ENCODE measurements at regions not wholly inside any gene's neighbourhood (a gene's known extent, or its start where the extent isn't known, plus 50 kb on each side); places are given as distances from the start of the nearest gene placed in this dataset.
"Not testable (repeated sequence)": the region's sequence is repeated elsewhere in the genome, so short reads cannot be mapped to it uniquely, and the experiment has no call there.

GRCh38 chr20:55540486-55540885 is 464.8 kb downstream of the CBLN4 start:
- Histone ChIP-seq H3K27me3 (ENCODE audit: control insufficient read depth in 1 of 2, insufficient read depth in 2 of 2, low read length in 2 of 2) (no peaks in the 10 kb centered on the region), H3K9me3 (ENCODE audit: control insufficient read depth in 2 of 2, insufficient read depth in 1 of 2, low read depth in 1 of 2, low read length in 1 of 2) (no peaks in the 10 kb centered on the region), H3K36me3 (ENCODE audit: control insufficient read depth in 2 of 2, insufficient read depth in 2 of 2, low read length in 1 of 2) (no peaks in the 10 kb centered on the region), H3K4me3 (ENCODE audit: low read depth in 1 of 2, low read length in 2 of 2) (no peak overlapping the region), H3K4me1 (ENCODE audit: control insufficient read depth in 2 of 2, insufficient read depth in 2 of 2, low read length in 1 of 2) (no peaks in the 10 kb centered on the region), H3K27ac (ENCODE audit: low read depth in 2 of 2, low read length in 1 of 2) (no peak overlapping the region)
- 43 to 45% methylated on average over 3 of the region's 3 CpGs for WGBS, 2 donors

- no peak overlapping the region for H3K27ac ChIP-seq (ENCODE audit: low read depth in 2 of 2, low read length in 1 of 2)
- no peak overlapping the region for H3K4me3 ChIP-seq (ENCODE audit: low read depth in 1 of 2, low read length in 2 of 2)
- H3K27me3 ChIP-seq (ENCODE audit: control insufficient read depth in 1 of 2, insufficient read depth in 2 of 2, low read length in 2 of 2) = no peaks in the 10 kb centered on the region
- H3K9me3 ChIP-seq (ENCODE audit: control insufficient read depth in 2 of 2, insufficient read depth in 1 of 2, low read depth in 1 of 2, low read length in 1 of 2) = no peaks in the 10 kb centered on the region
- no peaks in the 10 kb centered on the region for H3K36me3 ChIP-seq (ENCODE audit: control insufficient read depth in 2 of 2, insufficient read depth in 2 of 2, low read length in 1 of 2)
- no peaks in the 10 kb centered on the region for H3K4me1 ChIP-seq (ENCODE audit: control insufficient read depth in 2 of 2, insufficient read depth in 2 of 2, low read length in 1 of 2)
- WGBS, 2 donors = 81 to 93% methylated on average over 1 of the region's 1 CpG
Observed at GRCh38 chr20:55540013-55540412, 465.3 kb downstream of the CBLN4 start.

GRCh38 chr20:55538261-55538908 is 466.9 kb downstream of the CBLN4 start:
- H3K4me1 ChIP-seq (ENCODE audit: control insufficient read depth in 2 of 2, insufficient read depth in 2 of 2, low read length in 1 of 2) = no peaks in the 10 kb centered on the region
- WGBS, 2 donors = 86 to 92% methylated on average over 1 of the region's 1 CpG

GRCh38 chr20:55535366-55535765 is 470.0 kb downstream of the CBLN4 start:
- Histone ChIP-seq H3K4me3 (ENCODE audit: low read depth in 1 of 2, low read length in 2 of 2) (no peak overlapping the region), H3K9me3 (ENCODE audit: control insufficient read depth in 2 of 2, insufficient read depth in 1 of 2, low read depth in 1 of 2, low read length in 1 of 2) (no peaks in the 10 kb centered on the region), H3K36me3 (ENCODE audit: control insufficient read depth in 2 of 2, insufficient read depth in 2 of 2, low read length in 1 of 2) (no peaks in the 10 kb centered on the region), H3K27ac (ENCODE audit: low read depth in 2 of 2, low read length in 1 of 2) (no peak overlapping the region), H3K27me3 (ENCODE audit: control insufficient read depth in 1 of 2, insufficient read depth in 2 of 2, low read length in 2 of 2) (no peaks in the 10 kb centered on the region), H3K4me1 (ENCODE audit: control insufficient read depth in 2 of 2, insufficient read depth in 2 of 2, low read length in 1 of 2) (no peaks in the 10 kb centered on the region)
- 73 to 74% methylated on average over 7 of the region's 7 CpGs for WGBS, 2 donors

More at GRCh38 chr20:55538261-55538908, 466.9 kb downstream of the CBLN4 start:
- Histone ChIP-seq H3K27ac (ENCODE audit: low read depth in 2 of 2, low read length in 1 of 2) (no peak overlapping the region), H3K4me3 (ENCODE audit: low read depth in 1 of 2, low read length in 2 of 2) (no peak overlapping the region), H3K9me3 (ENCODE audit: control insufficient read depth in 2 of 2, insufficient read depth in 1 of 2, low read depth in 1 of 2, low read length in 1 of 2) (no peaks in the 10 kb centered on the region), H3K27me3 (ENCODE audit: control insufficient read depth in 1 of 2, insufficient read depth in 2 of 2, low read length in 2 of 2) (no peaks in the 10 kb centered on the region), H3K36me3 (ENCODE audit: control insufficient read depth in 2 of 2, insufficient read depth in 2 of 2, low read length in 1 of 2) (no peaks in the 10 kb centered on the region)

GRCh38 chr20:55533632-55534031 is 471.7 kb downstream of the CBLN4 start:
- no peaks in the 10 kb centered on the region for H3K4me1 ChIP-seq (ENCODE audit: control insufficient read depth in 2 of 2, insufficient read depth in 2 of 2, low read length in 1 of 2)
- no peaks in the 10 kb centered on the region for H3K9me3 ChIP-seq (ENCODE audit: control insufficient read depth in 2 of 2, insufficient read depth in 1 of 2, low read depth in 1 of 2, low read length in 1 of 2)
- WGBS, 2 donors = 89% methylated on average over 3 of the region's 3 CpGs
- no peak overlapping the region for H3K27ac ChIP-seq (ENCODE audit: low read depth in 2 of 2, low read length in 1 of 2)
- H3K36me3 ChIP-seq (ENCODE audit: control insufficient read depth in 2 of 2, insufficient read depth in 2 of 2, low read length in 1 of 2) = no peaks in the 10 kb centered on the region
- no peak overlapping the region for H3K4me3 ChIP-seq (ENCODE audit: low read depth in 1 of 2, low read length in 2 of 2)
- no peaks in the 10 kb centered on the region for H3K27me3 ChIP-seq (ENCODE audit: control insufficient read depth in 1 of 2, insufficient read depth in 2 of 2, low read length in 2 of 2)

- no peak overlapping the region for H3K27ac ChIP-seq (ENCODE audit: low read depth in 2 of 2, low read length in 1 of 2)
- WGBS, 2 donors = 82 to 85% methylated on average over 3 of the region's 3 CpGs
- H3K4me1 ChIP-seq (ENCODE audit: control insufficient read depth in 2 of 2, insufficient read depth in 2 of 2, low read length in 1 of 2) = no peaks in the 10 kb centered on the region
- no peaks in the 10 kb centered on the region for H3K27me3 ChIP-seq (ENCODE audit: control insufficient read depth in 1 of 2, insufficient read depth in 2 of 2, low read length in 2 of 2)
- no peaks in the 10 kb centered on the region for H3K36me3 ChIP-seq (ENCODE audit: control insufficient read depth in 2 of 2, insufficient read depth in 2 of 2, low read length in 1 of 2)
- no peak overlapping the region for H3K4me3 ChIP-seq (ENCODE audit: low read depth in 1 of 2, low read length in 2 of 2)
- no peaks in the 10 kb centered on the region for H3K9me3 ChIP-seq (ENCODE audit: control insufficient read depth in 2 of 2, insufficient read depth in 1 of 2, low read depth in 1 of 2, low read length in 1 of 2)
Observed at GRCh38 chr20:55530763-55531162, 474.6 kb downstream of the CBLN4 start.

GRCh38 chr20:55528482-55528881 is 476.8 kb downstream of the CBLN4 start:
- no peaks in the 10 kb centered on the region for H3K27me3 ChIP-seq (ENCODE audit: control insufficient read depth in 1 of 2, insufficient read depth in 2 of 2, low read length in 2 of 2)
- H3K9me3 ChIP-seq (ENCODE audit: control insufficient read depth in 2 of 2, insufficient read depth in 1 of 2, low read depth in 1 of 2, low read length in 1 of 2) = no peaks in the 10 kb centered on the region
- no peaks in the 10 kb centered on the region for H3K36me3 ChIP-seq (ENCODE audit: control insufficient read depth in 2 of 2, insufficient read depth in 2 of 2, low read length in 1 of 2)
- H3K4me1 ChIP-seq (ENCODE audit: control insufficient read depth in 2 of 2, insufficient read depth in 2 of 2, low read length in 1 of 2) = no peaks in the 10 kb centered on the region
- H3K4me3 ChIP-seq (ENCODE audit: low read depth in 1 of 2, low read length in 2 of 2) = no peak overlapping the region
- H3K27ac ChIP-seq (ENCODE audit: low read depth in 2 of 2, low read length in 1 of 2) = no peak overlapping the region
- WGBS, 2 donors = 40 to 47% methylated on average over 3 of the region's 3 CpGs

GRCh38 chr20:55522296-55522815 is 483.0 kb downstream of the CBLN4 start:
- WGBS, 2 donors = 86 to 96% methylated on average over 4 of the region's 4 CpGs
- Histone ChIP-seq H3K27ac (ENCODE audit: low read depth in 2 of 2, low read length in 1 of 2) (no peak overlapping the region), H3K4me3 (ENCODE audit: low read depth in 1 of 2, low read length in 2 of 2) (no peak overlapping the region), H3K4me1 (ENCODE audit: control insufficient read depth in 2 of 2, insufficient read depth in 2 of 2, low read length in 1 of 2) (no peaks in the 10 kb centered on the region), H3K36me3 (ENCODE audit: control insufficient read depth in 2 of 2, insufficient read depth in 2 of 2, low read length in 1 of 2) (no peaks in the 10 kb centered on the region), H3K9me3 (ENCODE audit: control insufficient read depth in 2 of 2, insufficient read depth in 1 of 2, low read depth in 1 of 2, low read length in 1 of 2) (no peaks in the 10 kb centered on the region), H3K27me3 (ENCODE audit: control insufficient read depth in 1 of 2, insufficient read depth in 2 of 2, low read length in 2 of 2) (no peaks in the 10 kb centered on the region)

- H3K36me3 ChIP-seq (ENCODE audit: control insufficient read depth in 2 of 2, insufficient read depth in 2 of 2, low read length in 1 of 2); H3K27ac ChIP-seq (ENCODE audit: low read depth in 2 of 2, low read length in 1 of 2); H3K27me3 ChIP-seq (ENCODE audit: control insufficient read depth in 1 of 2, insufficient read depth in 2 of 2, low read length in 2 of 2); H3K4me1 ChIP-seq (ENCODE audit: control insufficient read depth in 2 of 2, insufficient read depth in 2 of 2, low read length in 1 of 2); H3K9me3 ChIP-seq (ENCODE audit: control insufficient read depth in 2 of 2, insufficient read depth in 1 of 2, low read depth in 1 of 2, low read length in 1 of 2); H3K4me3 ChIP-seq (ENCODE audit: low read depth in 1 of 2, low read length in 2 of 2): not testable (repeated sequence)
Observed at GRCh38 chr20:55517584-55517983, 487.7 kb downstream of the CBLN4 start.

- Histone ChIP-seq H3K9me3 (ENCODE audit: control insufficient read depth in 2 of 2, insufficient read depth in 1 of 2, low read depth in 1 of 2, low read length in 1 of 2) (no peaks in the 10 kb centered on the region), H3K36me3 (ENCODE audit: control insufficient read depth in 2 of 2, insufficient read depth in 2 of 2, low read length in 1 of 2) (no peaks in the 10 kb centered on the region), H3K4me1 (ENCODE audit: control insufficient read depth in 2 of 2, insufficient read depth in 2 of 2, low read length in 1 of 2) (no peaks in the 10 kb centered on the region), H3K27ac (ENCODE audit: low read depth in 2 of 2, low read length in 1 of 2) (no peak overlapping the region), H3K4me3 (ENCODE audit: low read depth in 1 of 2, low read length in 2 of 2) (no peak overlapping the region), H3K27me3 (ENCODE audit: control insufficient read depth in 1 of 2, insufficient read depth in 2 of 2, low read length in 2 of 2) (no peaks in the 10 kb centered on the region)
- WGBS, 2 donors = 56 to 60% methylated on average over 3 of the region's 3 CpGs
Observed at GRCh38 chr20:55515832-55516231, 489.5 kb downstream of the CBLN4 start.
